Osteoblast (primary cell): ENCODE measurements at regions not wholly inside any gene's neighbourhood (a gene's known extent, or its start where the extent isn't known, plus 50 kb on each side); places are given as distances from the start of the nearest gene placed in this dataset.
A peak's percentile ranks its signal among the peaks of the same experiment; 100 is the strongest.

Experiments
- DNase-seq: peaks from one replicate; pipeline ENCODE4 v3.0.0; 2011; ENCODE audit warnings: low spot score, mixed read lengths; ENCODE audit not compliant: insufficient read length; ENCODE audit errors: missing footprints
- H2AFZ ChIP-seq: 2 replicates; pipeline ENCODE4 v1.6.0; 2011; ENCODE audit warnings: mild to moderate bottlenecking, low read length
- H3K27ac ChIP-seq: 2 replicates; pipeline ENCODE4 v1.5.1; 2011; ENCODE audit warnings: mild to moderate bottlenecking, low read depth, low read length, moderate library complexity
- H3K27me3 ChIP-seq: 2 replicates; pipeline ENCODE4 v1.6.0; 2012; ENCODE audit warnings: mild to moderate bottlenecking, control low read depth, inconsistent platforms, low read length, moderate library complexity; ENCODE audit not compliant: insufficient read depth
- H3K36me3 ChIP-seq: 2 replicates; pipeline ENCODE4 v1.5.1; 2011; ENCODE audit warnings: mild to moderate bottlenecking, low read length, control low read depth, moderate library complexity; ENCODE audit not compliant: insufficient read depth
- H3K4me1 ChIP-seq: 2 replicates; pipeline ENCODE4 v1.5.1; 2011; ENCODE audit warnings: mild to moderate bottlenecking, low read length, control low read depth, moderate library complexity; ENCODE audit not compliant: insufficient read depth
- H3K4me2 ChIP-seq: 2 replicates; pipeline ENCODE4 v1.6.0; 2011; ENCODE audit warnings: mild to moderate bottlenecking, low read length; ENCODE audit not compliant: insufficient read depth
- H3K4me3 ChIP-seq: fragments of 200-600 bp; sonication (generic); 3 replicates; pipeline ENCODE4 v1.5.1; 2012; ENCODE audit warnings: mild to moderate bottlenecking, low read length, inconsistent platforms; ENCODE audit not compliant: insufficient read depth
- H3K79me2 ChIP-seq: 2 replicates; pipeline ENCODE4 v1.6.0; 2012; ENCODE audit warnings: mild to moderate bottlenecking, low read length, control low read depth, inconsistent platforms; ENCODE audit not compliant: insufficient read depth
- H3K9me3 ChIP-seq: 2 replicates; pipeline ENCODE4 v1.5.1; 2011; ENCODE audit warnings: low read depth, low read length, control low read depth
- H4K20me1 ChIP-seq: 2 replicates; pipeline ENCODE4 v1.6.0; 2012; ENCODE audit warnings: mild to moderate bottlenecking, low read length, control low read depth; ENCODE audit not compliant: insufficient read depth
- TF ChIP-seq, protein P1 (sequence below): IDR thresholded peaks from 2 replicates; pipeline ENCODE4 v1.5.1; 2011; ENCODE audit warnings: mild to moderate bottlenecking, low read depth, low read length, moderate library complexity; ENCODE audit errors: extremely low read depth

- H2AFZ ChIP-seq = no peak overlapping the region
- no peaks in the 10 kb centered on the region for H3K27me3 ChIP-seq
- H3K4me3 ChIP-seq = no peak overlapping the region
- H3K27ac ChIP-seq = peak overlapping the region; percentile 80
- H3K79me2 ChIP-seq = no peaks in the 10 kb centered on the region
- H3K4me2 ChIP-seq = peak overlapping the region; percentile 11
- DNase-seq = peak; percentile 49
- peaks cover 15% of the 10 kb centered on the region for H3K4me1 ChIP-seq
- H4K20me1 ChIP-seq = no peaks in the 10 kb centered on the region
- H3K36me3 ChIP-seq = no peaks in the 10 kb centered on the region
- H3K9me3 ChIP-seq = no peaks in the 10 kb centered on the region
- TF ChIP-seq, protein P1, sequence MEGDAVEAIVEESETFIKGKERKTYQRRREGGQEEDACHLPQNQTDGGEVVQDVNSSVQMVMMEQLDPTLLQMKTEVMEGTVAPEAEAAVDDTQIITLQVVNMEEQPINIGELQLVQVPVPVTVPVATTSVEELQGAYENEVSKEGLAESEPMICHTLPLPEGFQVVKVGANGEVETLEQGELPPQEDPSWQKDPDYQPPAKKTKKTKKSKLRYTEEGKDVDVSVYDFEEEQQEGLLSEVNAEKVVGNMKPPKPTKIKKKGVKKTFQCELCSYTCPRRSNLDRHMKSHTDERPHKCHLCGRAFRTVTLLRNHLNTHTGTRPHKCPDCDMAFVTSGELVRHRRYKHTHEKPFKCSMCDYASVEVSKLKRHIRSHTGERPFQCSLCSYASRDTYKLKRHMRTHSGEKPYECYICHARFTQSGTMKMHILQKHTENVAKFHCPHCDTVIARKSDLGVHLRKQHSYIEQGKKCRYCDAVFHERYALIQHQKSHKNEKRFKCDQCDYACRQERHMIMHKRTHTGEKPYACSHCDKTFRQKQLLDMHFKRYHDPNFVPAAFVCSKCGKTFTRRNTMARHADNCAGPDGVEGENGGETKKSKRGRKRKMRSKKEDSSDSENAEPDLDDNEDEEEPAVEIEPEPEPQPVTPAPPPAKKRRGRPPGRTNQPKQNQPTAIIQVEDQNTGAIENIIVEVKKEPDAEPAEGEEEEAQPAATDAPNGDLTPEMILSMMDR = no peak
Observed at GRCh38 chr1:218874313-218874712, 299.4 kb upstream of the LYPLAL1 start.

- Histone ChIP-seq H3K79me2 (no peaks in the 10 kb centered on the region), H3K27me3 (no peaks in the 10 kb centered on the region), H3K27ac (peak overlapping the region; percentile 80), H3K9me3 (no peaks in the 10 kb centered on the region), H2AFZ (peak overlapping the region; percentile 5), H3K36me3 (no peaks in the 10 kb centered on the region), H3K4me1 (peaks cover 15% of the 10 kb centered on the region), H4K20me1 (no peaks in the 10 kb centered on the region), H3K4me3 (no peak overlapping the region), H3K4me2 (no peak overlapping the region)
- TF ChIP-seq, protein P1 = no peak
- no peak for DNase-seq
Observed at GRCh38 chr1:218874801-218875400, 298.8 kb upstream of the LYPLAL1 start.

DNA sequence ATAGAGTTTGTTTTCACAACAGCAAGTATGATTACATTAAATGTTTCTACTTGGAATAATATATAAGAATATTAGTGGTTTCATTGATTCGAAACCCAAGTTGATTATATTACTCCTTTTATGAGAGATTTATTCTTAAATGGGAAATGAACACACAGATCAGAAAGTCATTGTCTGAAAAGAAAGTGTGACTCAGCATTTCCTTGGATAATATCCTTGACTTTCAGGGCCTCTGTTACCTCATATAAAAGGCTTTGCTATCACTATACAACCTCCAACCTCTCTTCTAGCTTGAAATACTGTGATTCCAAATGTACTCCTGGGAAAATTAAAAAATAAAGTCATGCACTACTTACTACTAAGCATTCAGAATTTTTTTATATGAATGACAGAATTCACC, 295.3 kb upstream of the LYPLAL1 start:
- Histone ChIP-seq H3K36me3 (no peaks in the 10 kb centered on the region), H3K27ac (no peak overlapping the region), H3K4me3 (no peak overlapping the region), H3K9me3 (no peaks in the 10 kb centered on the region), H2AFZ (no peak overlapping the region), H3K4me1 (peaks cover 15% of the 10 kb centered on the region), H4K20me1 (no peaks in the 10 kb centered on the region), H3K4me2 (no peak overlapping the region), H3K27me3 (no peaks in the 10 kb centered on the region), H3K79me2 (no peaks in the 10 kb centered on the region)
- peak; percentile 80 for DNase-seq
- TF ChIP-seq, protein P1 = no peak

DNA sequence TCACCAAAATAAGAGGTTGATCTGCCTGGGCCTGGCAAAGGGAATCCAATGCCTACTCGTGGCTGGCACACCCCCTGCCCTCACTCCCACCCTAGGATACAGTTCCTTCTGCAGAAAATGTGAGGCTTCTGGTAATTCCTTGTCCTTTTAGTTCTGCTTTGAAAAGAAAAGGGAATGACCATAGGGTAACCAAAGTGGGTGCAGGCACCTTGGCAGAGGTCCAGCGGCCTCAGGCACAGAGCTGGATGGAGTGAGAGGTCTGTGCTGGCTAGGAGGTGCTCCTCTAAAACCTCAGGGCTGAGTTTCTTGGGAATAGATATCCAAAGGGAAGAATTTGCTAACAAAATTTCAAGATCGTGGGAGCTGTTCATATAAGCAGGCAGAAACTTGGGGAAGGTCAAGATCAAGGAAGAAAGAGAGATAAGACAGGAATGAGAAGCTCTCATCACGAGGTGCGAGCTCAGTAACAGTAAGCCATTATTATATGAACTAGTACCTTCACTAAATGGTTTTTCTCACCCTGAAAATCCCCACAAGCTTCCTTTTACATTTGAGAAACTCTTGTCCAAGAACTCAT, 293.1 kb upstream of the LYPLAL1 start:
- no peak overlapping the region for H3K4me2 ChIP-seq
- TF ChIP-seq, protein P1 = no peak
- DNase-seq = no peak

More for the DNA sequence above, 293.1 kb upstream of the LYPLAL1 start:
- Histone ChIP-seq H2AFZ (no peak overlapping the region), H3K27ac (no peak overlapping the region), H3K79me2 (no peaks in the 10 kb centered on the region), H3K36me3 (no peaks in the 10 kb centered on the region), H3K9me3 (no peaks in the 10 kb centered on the region), H3K4me3 (no peak overlapping the region), H3K27me3 (no peaks in the 10 kb centered on the region), H3K4me1 (no peaks in the 10 kb centered on the region), H4K20me1 (no peaks in the 10 kb centered on the region)
